Skin epidermis (tissue), 12 donors: ENCODE measurements at regions not wholly inside any gene's neighbourhood (a gene's known extent, or its start where the extent isn't known, plus 50 kb on each side); places are given as distances from the start of the nearest gene placed in this dataset.
"Not testable (repeated sequence)": the region's sequence is repeated elsewhere in the genome, so short reads cannot be mapped to it uniquely, and the experiment has no call there.

ENCODE experiments used
- H3K27ac ChIP-seq, 21 experiments: fragments of 200-600 bp; sonication (generic) in 11 of 21; one replicate each; pipeline ENCODE4 v1.5.0; 2020; ENCODE audit warnings: mild to moderate bottlenecking in 3 of 21, inconsistent platforms in 2 of 21, moderate library complexity in 2 of 21
- H3K4me3 ChIP-seq, 7 experiments: fragments of 200-600 bp; sonication (generic) in 2 of 7; one replicate each; pipeline ENCODE4 v1.5.0; 2020; ENCODE audit warnings: inconsistent platforms in 2 of 7, mild to moderate bottlenecking in 2 of 7, moderate library complexity in 1 of 7

GRCh38 chr14:105886791-105887191 is 360.4 kb downstream of the TMEM121 start:
- H3K4me3 ChIP-seq = not testable (repeated sequence)

GRCh38 chr14:105887692-105888091 is 361.3 kb downstream of the TMEM121 start:
- no peak overlapping the region for H3K4me3 ChIP-seq
- no peak overlapping the region for H3K27ac ChIP-seq

More at GRCh38 chr14:105886791-105887191, 360.4 kb downstream of the TMEM121 start:
- H3K27ac ChIP-seq = not testable (repeated sequence)

- no peak overlapping the region for H3K4me3 ChIP-seq
Measured at GRCh38 chr14:105888151-105888550, 361.8 kb downstream of the TMEM121 start.

GRCh38 chr14:105888784-105889665 is 362.6 kb downstream of the TMEM121 start:
- Histone ChIP-seq H3K27ac (no peak overlapping the region), H3K4me3 (no peak overlapping the region)

More at GRCh38 chr14:105888151-105888550, 361.8 kb downstream of the TMEM121 start:
- no peak overlapping the region for H3K27ac ChIP-seq

GRCh38 chr14:105889666-105890473 is 363.5 kb downstream of the TMEM121 start:
- no peak overlapping the region for H3K27ac ChIP-seq
- no peak overlapping the region for H3K4me3 ChIP-seq

GRCh38 chr14:105890474-105891220 is 364.3 kb downstream of the TMEM121 start:
- no peak overlapping the region for H3K27ac ChIP-seq
- no peak overlapping the region for H3K4me3 ChIP-seq

- Histone ChIP-seq H3K4me3 (no peak overlapping the region), H3K27ac (no peak overlapping the region)
Measured at GRCh38 chr14:105891221-105891602, 364.8 kb downstream of the TMEM121 start.

GRCh38 chr14:105891631-105892452 is 365.5 kb downstream of the TMEM121 start:
- Histone ChIP-seq H3K4me3 (no peak overlapping the region), H3K27ac (no peak overlapping the region)

GRCh38 chr14:105892453-105893441 is 366.4 kb downstream of the TMEM121 start:
- not testable (repeated sequence) for H3K27ac ChIP-seq, H3K4me3 ChIP-seq

- not testable (repeated sequence) for H3K27ac ChIP-seq, H3K4me3 ChIP-seq
Measured at GRCh38 chr14:105893686-105894085, 367.3 kb downstream of the TMEM121 start.

GRCh38 chr14:105894125-105894977 is 368.0 kb downstream of the TMEM121 start:
- Histone ChIP-seq H3K27ac (no peak overlapping the region), H3K4me3 (no peak overlapping the region)

GRCh38 chr14:105894978-105895881 is 368.8 kb downstream of the TMEM121 start:
- H3K4me3 ChIP-seq = no peak overlapping the region
- no peak overlapping the region for H3K27ac ChIP-seq

- peak overlapping the region in 1 of 21 experiments; percentile 37 for H3K27ac ChIP-seq
- H3K4me3 ChIP-seq = not testable (repeated sequence)
Measured at GRCh38 chr14:105896206-105896605, 369.8 kb downstream of the TMEM121 start.

- not testable (repeated sequence) for H3K4me3 ChIP-seq
- H3K27ac ChIP-seq = peak overlapping the region in 1 of 21 experiments; percentile 5
Measured at GRCh38 chr14:105896961-105897724, 370.8 kb downstream of the TMEM121 start.

- no peak overlapping the region for H3K27ac ChIP-seq
- no peak overlapping the region for H3K4me3 ChIP-seq
Measured at GRCh38 chr14:105897725-105898113, 371.3 kb downstream of the TMEM121 start.
